A673 (cell line): ENCODE measurements at regions not wholly inside any gene's neighbourhood (a gene's known extent, or its start where the extent isn't known, plus 50 kb on each side); places are given as distances from the start of the nearest gene placed in this dataset.

ENCODE experiments used
- BruUV-seq: library from RNA; stranded (reverse); fragments of 400-500 nt; replicated peaks from 2 replicates; lab custom pipeline; 2021; lab: Mats Ljungman, UMichigan
- CTCF ChIA-PET: fragments of 300-600 bp; sonication (Branson Sonifier 250); formaldehyde crosslinking; loops from one replicate; lab custom pipeline; 2022; ENCODE audit warnings: antibody characterized with exemption; lab: Charles Lee
- POLR2A ChIA-PET: fragments of 300-600 bp; sonication (Branson Sonifier 250); formaldehyde crosslinking; loops from one replicate; lab custom pipeline; 2022; ENCODE audit warnings: antibody characterized with exemption; ENCODE audit not compliant: low non-redundant PET; lab: Charles Lee
- DNase-seq: peaks from one replicate; pipeline ENCODE4 v3.0.0-alpha.2; 2015; ENCODE audit warnings: low spot score
- H3K27ac ChIP-seq: fragments of 200-600 bp; sonication (generic); 2 replicates; pipeline ENCODE4 v1.5.1; 2016; ENCODE audit warnings: mixed run types, low read depth, mild to moderate bottlenecking, mixed read lengths, antibody characterized with exemption, low read length; ENCODE audit not compliant: poor library complexity, severe bottlenecking
- H3K27me3 ChIP-seq: fragments of 200-600 bp; sonication (generic); replicated peaks from 2 replicates; pipeline ENCODE4 v1.6.1; 2017; ENCODE audit warnings: mixed run types, low read depth, mild to moderate bottlenecking, mixed read lengths, antibody characterized with exemption, low read length; ENCODE audit not compliant: insufficient read depth, poor library complexity
- H3K36me3 ChIP-seq: fragments of 200-600 bp; sonication (generic); 2 replicates; pipeline ENCODE4 v1.6.1; 2016; ENCODE audit warnings: mixed run types, mild to moderate bottlenecking, mixed read lengths, antibody characterized with exemption, low read length; ENCODE audit not compliant: insufficient read depth, poor library complexity, severe bottlenecking
- H3K4me1 ChIP-seq: fragments of 200-600 bp; sonication (generic); 2 replicates; pipeline ENCODE4 v1.6.1; 2017; ENCODE audit warnings: mixed run types, mild to moderate bottlenecking, mixed read lengths, antibody characterized with exemption, low read length; ENCODE audit not compliant: insufficient read depth, poor library complexity, severe bottlenecking
- H3K4me3 ChIP-seq: fragments of 200-600 bp; sonication (generic); 2 replicates; pipeline ENCODE4 v1.5.1; 2016; ENCODE audit warnings: low read depth, mixed run types, mild to moderate bottlenecking, mixed read lengths, low read length; ENCODE audit not compliant: poor library complexity, severe bottlenecking
- H3K9me3 ChIP-seq: fragments of 200-600 bp; sonication (generic); 2 replicates; pipeline ENCODE4 v1.6.1; 2016; ENCODE audit warnings: mixed run types, low read depth, mild to moderate bottlenecking, mixed read lengths, antibody characterized with exemption, low read length; ENCODE audit not compliant: poor library complexity, severe bottlenecking
- EZH2 ChIP-seq: fragments of 200-600 bp; sonication (generic); IDR thresholded peaks from 2 replicates; pipeline ENCODE4 v1.6.1; 2017; ENCODE audit warnings: borderline replicate concordance, low read depth, mild to moderate bottlenecking, mixed read lengths, antibody characterized with exemption, low read length; ENCODE audit not compliant: poor library complexity, severe bottlenecking
- intact Hi-C: fragments of 100-400 bp; cut with micrococcal nuclease; formaldehyde crosslinking; loops from one replicate; pipeline ENCODE4 v1.10.0; 2022; ENCODE audit not compliant: unreplicated experiment
- TF ChIP-seq, protein P1 (sequence below): fragments of 300-800, 200-600 bp; sonication (generic); conservative IDR thresholded peaks from 2 replicates; pipeline ENCODE4 v1.5.1; 2017; ENCODE audit warnings: low read depth, mild to moderate bottlenecking, antibody characterized with exemption, low read length, moderate library complexity, mixed read lengths

DNA sequence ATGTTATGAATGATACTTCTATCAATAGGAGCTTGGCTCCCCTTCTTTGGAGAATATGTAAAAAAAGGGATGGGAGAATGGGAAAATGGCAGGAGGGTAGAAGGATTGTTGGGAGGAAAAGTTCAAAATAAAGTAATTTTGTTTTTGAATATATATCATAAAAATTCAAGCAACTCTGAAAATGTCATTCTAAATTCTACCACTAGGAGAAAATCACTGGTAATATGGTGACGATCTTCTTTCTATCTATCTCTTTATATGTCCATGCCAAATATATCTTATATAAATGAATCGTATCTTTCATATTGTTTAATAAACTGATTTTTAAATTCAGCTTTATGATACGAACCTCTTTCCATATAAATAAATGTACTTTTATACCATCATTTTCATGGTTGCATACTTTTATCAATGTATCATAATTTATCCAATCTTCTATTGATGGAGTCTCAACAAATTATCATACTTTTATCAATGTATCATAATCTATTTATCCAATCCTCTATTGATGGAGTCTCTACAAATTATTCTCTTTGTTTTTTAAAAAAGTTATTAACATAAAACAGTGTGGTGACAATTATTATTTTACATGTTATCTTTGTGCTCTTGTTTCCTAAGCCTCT lies 73.7 kb upstream of the MARK1 start:
- H3K4me1 ChIP-seq = no peaks in the 10 kb centered on the region
- BruUV-seq = no TSS peak
- CTCF ChIA-PET = no interaction called here
- TF ChIP-seq, protein P1, sequence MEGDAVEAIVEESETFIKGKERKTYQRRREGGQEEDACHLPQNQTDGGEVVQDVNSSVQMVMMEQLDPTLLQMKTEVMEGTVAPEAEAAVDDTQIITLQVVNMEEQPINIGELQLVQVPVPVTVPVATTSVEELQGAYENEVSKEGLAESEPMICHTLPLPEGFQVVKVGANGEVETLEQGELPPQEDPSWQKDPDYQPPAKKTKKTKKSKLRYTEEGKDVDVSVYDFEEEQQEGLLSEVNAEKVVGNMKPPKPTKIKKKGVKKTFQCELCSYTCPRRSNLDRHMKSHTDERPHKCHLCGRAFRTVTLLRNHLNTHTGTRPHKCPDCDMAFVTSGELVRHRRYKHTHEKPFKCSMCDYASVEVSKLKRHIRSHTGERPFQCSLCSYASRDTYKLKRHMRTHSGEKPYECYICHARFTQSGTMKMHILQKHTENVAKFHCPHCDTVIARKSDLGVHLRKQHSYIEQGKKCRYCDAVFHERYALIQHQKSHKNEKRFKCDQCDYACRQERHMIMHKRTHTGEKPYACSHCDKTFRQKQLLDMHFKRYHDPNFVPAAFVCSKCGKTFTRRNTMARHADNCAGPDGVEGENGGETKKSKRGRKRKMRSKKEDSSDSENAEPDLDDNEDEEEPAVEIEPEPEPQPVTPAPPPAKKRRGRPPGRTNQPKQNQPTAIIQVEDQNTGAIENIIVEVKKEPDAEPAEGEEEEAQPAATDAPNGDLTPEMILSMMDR = peak; percentile 36; the same call in 1 of the 2 replicates
- TF ChIP-seq EZH2 = no peak
- POLR2A ChIA-PET = no interaction called here
- intact Hi-C loops = no loop called here
- H3K27ac ChIP-seq = no peak overlapping the region
- DNase-seq = no peak
- H3K27me3 ChIP-seq = peaks cover 35% of the 10 kb centered on the region
- no peaks in the 10 kb centered on the region for H3K9me3 ChIP-seq
- H3K36me3 ChIP-seq = no peaks in the 10 kb centered on the region
- no peak overlapping the region for H3K4me3 ChIP-seq

DNA sequence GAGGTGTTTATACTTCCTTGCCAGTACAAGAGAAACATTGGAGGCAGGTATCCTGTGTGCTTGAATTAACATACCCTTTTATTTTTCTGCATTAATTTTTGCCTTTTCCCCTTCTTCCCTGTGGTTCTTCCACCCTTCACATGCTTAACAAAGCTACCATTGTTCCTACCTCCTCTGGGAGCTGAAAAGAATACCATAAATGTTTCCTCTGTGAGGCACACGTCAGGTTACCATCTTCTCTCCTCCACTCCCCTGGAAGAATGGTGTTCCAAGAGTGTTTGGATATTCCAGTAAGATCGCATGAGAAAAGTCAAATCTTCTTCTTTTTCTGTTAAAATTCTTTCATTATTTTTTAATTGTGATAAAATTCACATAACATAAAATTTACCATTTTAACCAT lies 74.6 kb upstream of the MARK1 start:
- Histone ChIP-seq H3K27me3 (peaks cover 44% of the 10 kb centered on the region), H3K27ac (no peak overlapping the region), H3K9me3 (no peaks in the 10 kb centered on the region), H3K36me3 (no peaks in the 10 kb centered on the region), H3K4me1 (no peaks in the 10 kb centered on the region), H3K4me3 (no peak overlapping the region)
- POLR2A ChIA-PET = no interaction called here
- TF ChIP-seq, protein P1 = no peak
- TF ChIP-seq EZH2 = no peak
- intact Hi-C loops = no loop called here
- DNase-seq = no peak
- BruUV-seq = no TSS peak
- CTCF ChIA-PET = no interaction called here

DNA sequence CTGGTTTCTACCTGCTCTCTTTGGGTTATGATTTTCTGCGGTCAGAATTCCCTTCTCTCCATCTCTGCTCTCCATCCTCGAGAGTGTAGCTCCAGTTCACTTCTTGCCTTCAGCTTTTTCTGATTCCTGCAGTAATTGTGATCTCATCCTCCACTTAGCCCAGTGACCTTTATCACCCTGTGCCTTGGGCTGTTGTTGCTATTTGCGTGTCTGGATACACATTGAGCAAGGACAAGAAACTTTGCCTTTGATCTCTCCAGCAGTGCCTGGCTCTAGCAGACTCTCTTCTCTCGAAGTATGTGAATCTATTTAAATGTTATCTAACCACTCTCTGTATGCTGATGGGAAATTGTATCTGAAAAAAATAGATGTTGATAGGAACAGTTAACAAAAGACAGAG lies 76.4 kb upstream of the MARK1 start:
- BruUV-seq = no TSS peak
- Histone ChIP-seq H3K27ac (no peak overlapping the region), H3K9me3 (no peaks in the 10 kb centered on the region), H3K4me3 (no peak overlapping the region), H3K4me1 (no peaks in the 10 kb centered on the region), H3K36me3 (no peaks in the 10 kb centered on the region), H3K27me3 (peaks cover 58% of the 10 kb centered on the region)
- CTCF ChIA-PET = no interaction called here
- no peak for DNase-seq
- TF ChIP-seq EZH2 = no peak
- TF ChIP-seq, protein P1 = no peak
- intact Hi-C loops = no loop called here
- POLR2A ChIA-PET = no interaction called here
